Esophagus muscularis mucosa (tissue), 3 donors: ENCODE measurements at regions not wholly inside any gene's neighbourhood (a gene's known extent, or its start where the extent isn't known, plus 50 kb on each side); places are given as distances from the start of the nearest gene placed in this dataset.

Source experiments
- POLR2A ChIP-seq: fragments of 450-650 bp; IDR thresholded peaks from one replicate; pipeline ENCODE4 v1.6.1; 2017; ENCODE audit warnings: antibody characterized with exemption, moderate library complexity, mild to moderate bottlenecking, low read depth
- TF ChIP-seq, protein P1 (sequence below), 3 experiments: fragments of 200-600 bp in 2 of 3; fragments of 450-650 bp in 1 of 3; sonication (generic) in 2 of 3; IDR thresholded peaks; one replicate each; pipeline ENCODE4 v1.5.1; 2017 to 2019; ENCODE audit warnings: antibody characterized with exemption in 3 of 3, mild to moderate bottlenecking in 2 of 3, moderate library complexity in 1 of 3

DNA sequence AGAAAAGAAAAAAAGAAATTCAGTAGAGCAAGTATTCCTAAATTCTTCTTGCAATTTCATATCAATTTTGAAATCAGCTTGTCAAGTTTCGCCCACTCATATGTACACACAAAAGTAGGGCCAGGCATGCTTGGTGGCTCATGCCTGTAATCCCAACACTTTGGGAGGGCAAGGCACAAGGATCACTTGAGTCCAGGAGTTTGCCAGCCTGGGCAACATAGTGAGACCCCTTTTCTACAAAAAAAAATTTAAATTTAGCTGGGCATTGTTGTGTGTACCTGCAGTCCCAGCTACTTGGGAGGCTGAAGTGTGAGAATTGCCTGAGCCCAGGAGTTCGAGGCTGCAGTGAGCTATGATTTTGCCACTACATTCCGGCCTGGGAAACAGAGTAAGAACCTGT is 65.4 kb downstream of the MRPL32 start:
- TF ChIP-seq, protein P1, sequence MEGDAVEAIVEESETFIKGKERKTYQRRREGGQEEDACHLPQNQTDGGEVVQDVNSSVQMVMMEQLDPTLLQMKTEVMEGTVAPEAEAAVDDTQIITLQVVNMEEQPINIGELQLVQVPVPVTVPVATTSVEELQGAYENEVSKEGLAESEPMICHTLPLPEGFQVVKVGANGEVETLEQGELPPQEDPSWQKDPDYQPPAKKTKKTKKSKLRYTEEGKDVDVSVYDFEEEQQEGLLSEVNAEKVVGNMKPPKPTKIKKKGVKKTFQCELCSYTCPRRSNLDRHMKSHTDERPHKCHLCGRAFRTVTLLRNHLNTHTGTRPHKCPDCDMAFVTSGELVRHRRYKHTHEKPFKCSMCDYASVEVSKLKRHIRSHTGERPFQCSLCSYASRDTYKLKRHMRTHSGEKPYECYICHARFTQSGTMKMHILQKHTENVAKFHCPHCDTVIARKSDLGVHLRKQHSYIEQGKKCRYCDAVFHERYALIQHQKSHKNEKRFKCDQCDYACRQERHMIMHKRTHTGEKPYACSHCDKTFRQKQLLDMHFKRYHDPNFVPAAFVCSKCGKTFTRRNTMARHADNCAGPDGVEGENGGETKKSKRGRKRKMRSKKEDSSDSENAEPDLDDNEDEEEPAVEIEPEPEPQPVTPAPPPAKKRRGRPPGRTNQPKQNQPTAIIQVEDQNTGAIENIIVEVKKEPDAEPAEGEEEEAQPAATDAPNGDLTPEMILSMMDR (IDR thresholded peaks at IDR 0.05): no peak
- TF ChIP-seq POLR2A: no peak
